Stimulated activated CD8-positive, alpha-beta memory T cell treated with anti-CD3 and anti-CD28 coated beads, Interleukin-15, amount 100 ng/mL, for 24 hours (primary cell): ENCODE measurements at regions not wholly inside any gene's neighbourhood (a gene's known extent, or its start where the extent isn't known, plus 50 kb on each side); places are given as distances from the start of the nearest gene placed in this dataset.

ENCODE experiments used
- DNase-seq: peaks from one replicate; pipeline ENCODE4 v3.0.0-alpha.2; 2020; ENCODE audit warnings: low read depth

- no peak for DNase-seq
These were observed 805.1 kb downstream of the RNF144A start for GRCh38 chr2:7722212-7722910.

- DNase-seq = no peak
These were observed 807.1 kb downstream of the RNF144A start for GRCh38 chr2:7724336-7724735.

GRCh38 chr2:7725171-7725849 is 808.1 kb downstream of the RNF144A start:
- no peak for DNase-seq

- DNase-seq = no peak
These were observed 808.6 kb downstream of the RNF144A start for GRCh38 chr2:7725850-7726242.

GRCh38 chr2:7726989-7727388 is 809.8 kb downstream of the RNF144A start:
- DNase-seq = no peak

- no peak for DNase-seq
These were observed 811.2 kb downstream of the RNF144A start for GRCh38 chr2:7728388-7728787.

GRCh38 chr2:7730449-7730848 is 813.2 kb downstream of the RNF144A start:
- no peak for DNase-seq

- DNase-seq = no peak
These were observed 813.8 kb downstream of the RNF144A start for GRCh38 chr2:7730990-7731389.

GRCh38 chr2:7732497-7732896 is 815.3 kb downstream of the RNF144A start:
- no peak for DNase-seq

- no peak for DNase-seq
These were observed 819.6 kb downstream of the RNF144A start for GRCh38 chr2:7736646-7737305.

- no peak for DNase-seq
These were observed 821.4 kb downstream of the RNF144A start for GRCh38 chr2:7738596-7738995.

GRCh38 chr2:7740114-7740513 is 822.9 kb downstream of the RNF144A start:
- no peak for DNase-seq

- DNase-seq = no peak
These were observed 825.1 kb downstream of the RNF144A start for GRCh38 chr2:7742301-7742700.

GRCh38 chr2:7744827-7745226 is 827.6 kb downstream of the RNF144A start:
- DNase-seq = no peak

- DNase-seq = no peak
These were observed 828.2 kb downstream of the RNF144A start for GRCh38 chr2:7745369-7745768.

GRCh38 chr2:7748717-7749415 is 831.7 kb downstream of the RNF144A start:
- no peak for DNase-seq

- no peak for DNase-seq
These were observed 832.8 kb downstream of the RNF144A start for GRCh38 chr2:7749895-7750559.

- no peak for DNase-seq
These were observed 835.1 kb downstream of the RNF144A start for GRCh38 chr2:7752291-7752690.

- DNase-seq = no peak
These were observed 836.6 kb downstream of the RNF144A start for GRCh38 chr2:7753777-7754176.

GRCh38 chr2:7755879-7756278 is 838.7 kb downstream of the RNF144A start:
- DNase-seq = no peak

GRCh38 chr2:7758073-7758759 is 841.0 kb downstream of the RNF144A start:
- DNase-seq = no peak

- DNase-seq = no peak
These were observed 842.7 kb downstream of the RNF144A start for GRCh38 chr2:7759898-7760297.
